HG02840 (cell line): ENCODE measurements at regions not wholly inside any gene's neighbourhood (a gene's known extent, or its start where the extent isn't known, plus 50 kb on each side); places are given as distances from the start of the nearest gene placed in this dataset.
"Not testable (repeated sequence)": the region's sequence is repeated elsewhere in the genome, so short reads cannot be mapped to it uniquely, and the experiment has no call there.

Experiments used
- ATAC-seq: cut with Tn5 transposase; IDR thresholded peaks from one replicate; pipeline ENCODE4 v1.9.1; 2021; ENCODE audit warnings: mild to moderate bottlenecking, moderate library complexity, moderate number of reproducible peaks; ENCODE audit not compliant: unreplicated experiment, low FRiP score

DNA sequence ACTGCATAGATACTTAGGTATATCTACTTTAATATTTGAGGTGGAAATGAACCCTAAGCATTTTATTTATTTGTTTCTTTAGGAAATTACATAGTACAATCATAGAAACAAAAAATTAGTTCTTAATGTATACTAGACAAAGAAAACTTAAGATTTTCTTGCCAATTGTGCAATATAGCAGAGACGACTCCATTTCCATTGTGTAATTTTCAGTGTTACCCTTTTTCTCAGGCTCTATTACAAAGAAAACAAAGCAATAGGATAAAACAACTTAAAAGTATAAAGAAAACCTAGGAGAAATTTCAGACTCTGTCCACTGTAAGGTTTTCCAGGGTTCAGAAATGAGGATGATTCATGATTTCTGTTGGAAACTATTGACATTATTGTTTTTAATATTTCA is 89.0 kb upstream of the SERTAD2 start:
- ATAC-seq = no peak

DNA sequence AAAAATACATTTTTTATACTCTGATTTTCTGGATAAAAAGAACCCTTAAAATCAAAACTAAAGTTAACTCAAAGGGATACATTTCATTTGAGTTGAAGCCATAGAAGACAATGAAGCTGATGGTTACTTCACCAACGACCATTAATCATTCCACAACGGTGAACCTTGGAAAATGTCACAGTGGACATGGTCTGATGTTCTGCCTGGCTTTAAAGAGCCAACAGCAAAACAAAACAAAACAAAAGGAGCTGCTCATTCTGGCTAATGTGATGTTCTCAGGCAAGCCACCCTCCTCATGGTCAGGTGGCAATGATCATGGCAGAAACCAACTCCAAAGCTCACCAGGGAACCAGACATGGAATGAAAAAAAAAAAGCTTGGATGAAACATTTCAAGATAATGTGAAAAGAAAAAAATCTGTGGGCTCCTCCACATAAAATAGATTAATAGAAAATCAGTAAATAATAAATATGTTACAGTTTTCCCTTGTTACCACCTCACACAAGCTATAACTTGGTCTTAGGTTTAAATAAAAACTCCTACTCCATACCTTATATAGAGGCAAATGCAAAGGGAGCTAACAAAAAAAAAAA is 90.1 kb upstream of the SERTAD2 start:
- ATAC-seq = no peak

DNA sequence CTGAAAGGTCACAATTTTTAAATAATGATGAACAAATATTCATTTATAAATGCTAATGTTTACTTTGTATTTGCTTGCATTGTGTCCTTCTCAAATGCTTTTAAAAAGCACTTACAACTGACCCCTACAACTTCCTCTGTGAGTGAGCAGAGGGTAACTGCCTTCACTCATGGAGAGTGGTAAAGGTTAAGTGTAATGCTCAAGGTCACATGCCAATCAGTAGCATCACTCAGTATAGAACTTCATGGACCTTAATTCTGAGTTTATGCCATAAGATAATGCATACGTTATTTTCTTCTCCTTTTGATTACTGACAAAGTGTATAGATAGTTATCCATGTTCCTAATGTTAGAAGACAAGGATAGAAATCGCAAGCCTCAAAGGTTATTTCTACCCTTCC is 91.8 kb upstream of the SERTAD2 start:
- no peak for ATAC-seq

DNA sequence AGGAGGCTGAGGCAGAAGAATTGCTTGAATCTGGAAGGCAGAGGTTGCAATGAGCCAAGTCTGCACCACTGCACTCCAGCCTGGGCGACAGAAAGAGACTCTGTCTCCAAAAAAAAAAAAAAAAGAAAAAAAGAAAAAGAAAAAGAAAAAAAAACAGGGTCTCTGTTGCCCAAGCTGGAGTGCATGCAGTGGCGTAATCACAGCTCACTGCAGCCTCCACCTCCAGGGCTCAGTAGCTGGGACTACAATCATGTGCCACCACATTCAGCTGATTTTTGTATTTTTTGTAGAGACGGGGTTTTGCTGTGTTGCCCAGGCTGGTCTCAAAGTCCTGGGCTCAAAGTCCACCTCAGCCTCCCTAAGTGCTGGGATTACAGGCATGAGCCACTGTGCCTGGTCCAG is 94.0 kb upstream of the SERTAD2 start:
- ATAC-seq = not testable (repeated sequence)

DNA sequence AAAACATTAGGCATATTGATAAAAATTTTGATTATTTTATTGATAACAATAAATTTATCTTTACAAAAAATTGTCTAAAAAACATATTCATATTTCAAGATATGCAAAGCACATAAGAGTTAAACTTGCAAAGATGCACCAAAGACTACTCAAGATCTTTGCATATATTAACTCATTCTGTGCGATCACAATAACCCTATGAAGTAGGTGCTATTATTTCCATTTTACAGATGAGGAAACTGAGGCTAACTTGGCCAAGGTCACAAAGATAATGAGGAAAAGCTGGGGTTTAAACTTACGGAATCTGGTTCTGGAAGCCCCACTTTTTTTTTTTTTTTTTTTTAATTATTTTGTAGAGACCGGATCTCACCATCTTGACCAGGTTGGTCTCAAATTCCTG is 94.4 kb upstream of the SERTAD2 start:
- ATAC-seq = no peak

DNA sequence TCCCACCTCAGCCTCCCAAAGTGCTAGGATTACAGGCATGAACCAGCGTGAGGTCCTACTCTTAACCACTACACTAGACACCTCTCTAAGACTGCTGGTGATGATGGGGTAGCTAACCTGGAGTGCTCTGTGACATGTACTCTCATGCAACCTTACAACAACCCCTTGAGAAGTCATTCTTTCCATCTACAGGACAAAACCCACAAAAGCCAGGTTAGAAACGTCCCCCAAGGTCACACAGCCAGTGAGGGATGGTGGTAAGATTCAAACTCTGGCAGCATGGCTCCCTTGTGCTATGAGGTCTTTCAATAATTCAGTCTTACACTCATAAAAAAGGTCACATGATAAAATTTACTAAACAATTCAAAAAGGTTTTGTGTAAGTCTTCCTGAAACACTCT is 94.8 kb upstream of the SERTAD2 start:
- no peak for ATAC-seq

DNA sequence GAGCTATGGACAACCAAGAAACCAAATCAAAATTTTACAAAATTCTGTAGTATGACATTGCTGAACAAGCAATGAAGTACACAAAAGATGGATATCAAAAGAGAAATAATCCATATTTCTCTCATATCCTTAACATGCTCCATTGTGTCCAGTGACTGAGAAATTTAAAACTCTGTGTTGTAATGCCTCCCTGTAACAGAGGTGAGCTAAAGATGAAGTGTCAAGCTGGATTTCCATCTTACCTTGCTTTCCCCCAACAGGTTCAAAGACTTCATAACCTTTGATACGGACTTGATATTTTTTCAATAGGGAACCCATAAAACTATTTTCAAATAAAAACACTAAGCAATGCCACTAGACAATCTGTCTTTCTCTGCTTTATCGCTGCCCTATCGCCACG is 95.7 kb upstream of the SERTAD2 start:
- ATAC-seq = no peak

DNA sequence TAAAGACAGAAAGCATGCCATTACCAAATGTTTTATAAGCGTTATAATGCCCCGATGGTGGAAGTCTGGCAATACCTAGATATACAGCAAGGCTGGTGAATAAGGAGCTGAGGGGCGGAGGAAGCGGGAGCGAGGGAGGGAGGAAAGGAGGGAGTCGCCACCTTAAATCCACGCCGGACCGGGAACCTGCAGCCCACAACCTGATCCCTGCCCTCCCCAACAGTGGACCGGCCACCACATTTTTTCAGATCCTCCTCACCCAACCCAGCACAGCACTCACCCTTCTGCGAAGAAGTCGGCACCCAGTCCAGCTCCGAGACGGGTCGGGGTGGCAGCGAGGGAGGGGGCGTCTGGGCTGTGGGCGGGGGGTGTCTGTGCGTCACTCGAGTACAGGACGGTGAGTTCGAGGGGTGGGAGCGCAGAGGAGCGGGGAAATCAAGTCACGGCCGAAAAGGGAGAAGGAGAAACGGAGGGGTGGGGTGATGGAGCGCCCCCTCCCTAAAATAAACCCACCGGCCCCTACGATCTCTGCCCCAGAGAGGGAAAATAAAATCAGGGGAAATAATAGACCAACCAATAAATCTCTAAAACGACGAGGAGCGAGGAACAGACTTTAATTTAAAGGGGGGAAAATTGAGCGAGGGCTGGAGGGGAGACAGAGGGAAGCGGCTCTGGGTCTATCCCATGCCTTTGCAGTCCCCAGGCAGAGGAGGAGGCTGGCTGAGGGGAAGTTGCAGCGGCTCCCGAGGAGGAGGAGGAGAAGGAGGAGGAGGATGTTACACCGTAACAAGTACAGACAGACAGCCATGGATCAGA is 96.5 kb upstream of the SERTAD2 start:
- no peak for ATAC-seq

DNA sequence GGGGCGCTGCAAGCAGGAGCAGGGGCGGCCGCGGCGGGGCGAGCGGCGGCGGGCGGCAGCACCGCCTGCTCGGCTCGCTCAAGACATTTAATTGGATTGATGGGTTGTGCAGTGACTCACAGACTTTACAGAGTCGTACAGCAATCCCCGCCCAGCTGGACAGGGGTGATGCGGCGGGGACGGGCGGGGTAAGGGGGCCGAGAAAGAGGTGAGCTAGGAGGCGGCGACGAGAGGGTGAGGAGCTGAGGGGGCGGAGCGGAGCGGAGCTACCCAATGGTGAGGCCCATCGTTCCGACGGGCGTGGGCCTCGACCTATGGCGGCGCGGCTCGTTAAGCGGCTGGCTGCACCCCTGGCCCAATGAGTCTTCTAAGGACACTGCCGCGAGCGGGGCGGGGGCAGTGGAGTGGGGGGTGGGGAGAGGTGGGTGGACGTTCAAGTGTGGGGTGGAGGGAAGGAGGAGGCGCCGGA is 97.1 kb upstream of the SERTAD2 start:
- peak; percentile 81 for ATAC-seq

DNA sequence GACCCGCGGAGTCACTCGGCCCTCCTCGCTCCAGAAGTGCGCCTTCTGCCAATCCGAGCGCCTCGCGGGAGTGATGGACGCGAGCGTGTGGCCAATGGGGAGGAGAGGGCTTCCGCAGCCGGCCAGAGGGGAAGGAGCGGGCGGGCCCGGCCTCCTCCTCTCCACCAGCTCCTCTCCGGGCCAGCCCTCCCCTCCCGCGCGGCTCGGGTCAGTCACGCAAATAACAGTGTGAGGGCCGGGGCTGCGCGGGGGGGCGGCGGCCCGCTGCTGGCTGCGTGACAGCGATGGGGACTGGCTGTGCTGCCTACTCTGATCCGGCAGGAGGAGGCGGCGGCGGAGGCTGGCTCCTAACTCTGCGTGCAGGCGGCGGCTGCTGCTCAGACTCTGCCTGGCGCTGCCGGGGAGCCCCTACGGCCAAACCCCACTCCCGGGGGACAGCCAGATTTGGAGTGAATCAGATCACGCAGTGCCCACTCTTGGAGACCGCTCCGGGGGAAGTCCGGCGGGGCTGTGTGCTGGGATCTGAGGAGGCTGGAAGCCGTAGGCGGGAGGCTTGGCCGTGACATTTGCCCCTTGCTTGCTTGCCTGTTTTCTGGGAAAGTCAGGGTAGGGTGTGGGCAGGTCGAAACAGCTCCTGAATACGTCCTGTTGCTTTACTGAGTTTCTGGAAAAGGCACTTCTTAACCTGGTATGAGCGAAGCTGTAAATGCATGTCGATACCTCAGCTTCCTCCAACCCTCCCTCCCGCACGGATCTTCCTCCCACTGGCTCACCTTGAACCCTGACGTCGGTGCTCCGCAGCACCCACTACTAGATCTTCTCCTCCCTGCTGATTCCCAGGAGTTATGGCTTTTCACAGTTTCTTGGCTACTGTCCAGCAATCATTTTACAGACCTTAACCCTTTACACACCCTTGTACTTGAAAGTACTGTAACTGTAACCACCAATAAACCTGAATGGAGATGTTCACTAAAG is 97.9 kb upstream of the SERTAD2 start:
- peak; percentile 80 for ATAC-seq

DNA sequence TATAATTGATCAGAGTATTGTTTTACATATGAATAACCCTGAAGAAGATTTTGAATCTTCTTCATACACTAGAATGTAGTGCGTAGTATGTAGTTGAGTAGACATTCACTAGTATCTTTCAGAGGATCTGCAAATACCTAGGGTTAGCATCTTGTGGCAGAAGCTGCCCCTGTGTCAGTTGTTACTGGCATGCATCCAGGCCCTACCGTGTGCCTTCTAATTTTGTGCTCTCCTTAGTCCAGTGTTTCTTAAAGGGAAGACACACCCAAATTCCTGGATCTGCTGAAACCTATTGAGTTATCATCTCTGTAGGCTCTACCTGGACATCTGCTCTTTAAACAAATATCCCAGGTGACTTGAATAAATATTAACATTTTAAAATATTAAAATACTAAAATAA is 99.7 kb upstream of the SERTAD2 start:
- ATAC-seq = no peak

DNA sequence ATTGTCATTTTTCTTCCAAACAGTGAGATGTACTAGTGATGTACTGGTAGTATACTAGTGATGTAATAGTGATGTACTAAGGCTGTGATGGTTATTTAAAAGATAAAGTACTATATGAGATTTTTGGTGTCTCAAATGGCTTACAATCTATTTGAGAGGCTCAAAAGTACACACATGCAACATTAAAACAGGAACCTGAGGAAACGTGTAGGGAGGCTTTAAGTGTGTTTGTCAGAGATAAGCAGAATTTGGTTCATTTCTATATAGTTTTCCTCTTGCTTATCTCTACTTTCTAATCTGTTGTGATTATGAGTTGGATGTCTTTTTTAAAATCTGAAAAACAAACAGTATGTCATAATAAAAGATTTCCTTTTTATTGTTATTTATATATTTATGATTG is 100.9 kb upstream of the SERTAD2 start:
- ATAC-seq = no peak

DNA sequence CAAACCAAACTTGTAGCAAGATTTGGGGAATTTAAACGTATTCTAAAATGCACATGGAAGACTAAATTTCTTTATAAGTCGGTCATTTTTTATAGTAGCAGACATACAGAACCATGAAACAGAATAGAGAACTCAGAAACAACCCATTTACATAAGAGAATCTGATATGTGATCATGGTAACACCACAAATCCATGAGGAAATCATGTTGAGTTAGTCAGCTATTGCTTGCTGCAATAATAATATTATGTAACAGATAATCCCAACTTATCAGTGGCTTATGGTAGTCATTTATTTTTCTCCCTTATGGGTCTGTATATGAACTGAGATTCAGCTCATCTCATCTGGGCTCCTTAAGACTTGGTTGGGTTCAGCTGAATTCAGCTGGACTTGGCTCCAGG is 103.4 kb upstream of the SERTAD2 start:
- no peak for ATAC-seq

DNA sequence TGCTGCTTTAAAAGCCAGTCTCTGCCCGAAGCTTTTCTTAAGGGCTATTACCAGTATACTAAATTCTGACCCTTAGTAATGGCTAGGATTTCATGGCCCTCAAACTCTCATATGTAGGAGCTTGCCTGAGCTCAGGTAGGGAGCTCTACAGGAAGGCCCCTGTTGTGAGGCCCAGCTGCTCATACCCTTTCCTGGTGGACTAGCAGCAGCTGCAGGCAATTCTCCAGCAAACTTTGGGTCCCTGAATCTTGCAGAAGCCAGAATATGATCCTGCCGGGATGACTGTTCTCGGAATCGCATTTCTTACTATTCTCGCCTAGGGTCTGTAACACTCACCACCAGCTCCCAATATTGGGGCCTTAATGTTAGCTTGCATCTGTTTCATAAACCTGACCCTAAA is 106.4 kb upstream of the SERTAD2 start:
- ATAC-seq = no peak

DNA sequence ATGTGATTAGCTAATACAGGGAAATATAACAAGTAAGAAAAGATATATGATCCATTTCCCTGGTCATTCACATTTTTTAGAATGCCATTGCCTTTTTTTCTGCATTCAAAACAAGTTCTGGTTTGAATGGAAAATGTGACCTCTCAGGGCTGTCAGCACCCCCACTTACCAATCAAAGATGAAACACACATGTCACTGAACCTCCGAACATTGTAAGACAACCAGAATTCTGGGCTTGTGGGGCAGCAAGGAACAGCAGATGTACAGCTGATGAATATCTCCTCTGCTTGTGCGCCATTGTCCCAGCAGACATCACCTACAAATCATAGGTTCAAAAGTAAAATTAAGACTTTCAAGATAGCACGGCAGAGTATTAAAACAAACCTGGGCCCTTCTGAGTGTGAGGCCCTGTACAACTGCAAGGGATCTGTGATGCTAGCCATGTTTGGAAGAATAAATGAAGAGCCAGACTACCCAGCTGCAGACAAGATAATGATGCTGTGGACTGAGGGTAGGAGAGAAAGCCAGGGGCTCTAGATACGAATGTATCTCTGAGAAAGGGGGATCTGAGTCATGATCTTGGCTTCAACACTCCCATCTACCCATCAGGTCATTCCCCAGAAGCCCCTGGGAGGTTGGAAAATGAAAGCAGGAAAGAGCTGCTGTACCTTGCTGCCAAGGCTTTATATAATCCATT is 108.7 kb upstream of the SERTAD2 start:
- no peak for ATAC-seq

DNA sequence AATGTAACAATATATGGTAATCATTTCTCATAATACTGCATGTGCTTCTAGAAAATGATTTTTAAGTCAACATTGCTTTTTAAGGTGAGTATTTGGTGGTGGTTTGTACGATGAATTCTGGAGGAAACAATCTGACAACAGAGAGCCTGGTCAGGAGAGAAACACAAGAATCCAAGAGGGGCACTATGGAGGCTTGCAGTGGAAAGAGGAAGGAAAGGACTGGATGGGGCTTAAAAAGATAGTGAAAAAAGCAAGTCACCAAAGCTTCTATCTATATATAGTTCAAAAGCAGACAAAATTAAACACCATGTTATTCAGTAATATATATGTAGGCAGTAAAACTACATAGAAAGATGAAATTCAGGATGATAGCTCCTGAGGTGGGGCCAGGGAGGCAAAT is 109.4 kb upstream of the SERTAD2 start:
- ATAC-seq = no peak

DNA sequence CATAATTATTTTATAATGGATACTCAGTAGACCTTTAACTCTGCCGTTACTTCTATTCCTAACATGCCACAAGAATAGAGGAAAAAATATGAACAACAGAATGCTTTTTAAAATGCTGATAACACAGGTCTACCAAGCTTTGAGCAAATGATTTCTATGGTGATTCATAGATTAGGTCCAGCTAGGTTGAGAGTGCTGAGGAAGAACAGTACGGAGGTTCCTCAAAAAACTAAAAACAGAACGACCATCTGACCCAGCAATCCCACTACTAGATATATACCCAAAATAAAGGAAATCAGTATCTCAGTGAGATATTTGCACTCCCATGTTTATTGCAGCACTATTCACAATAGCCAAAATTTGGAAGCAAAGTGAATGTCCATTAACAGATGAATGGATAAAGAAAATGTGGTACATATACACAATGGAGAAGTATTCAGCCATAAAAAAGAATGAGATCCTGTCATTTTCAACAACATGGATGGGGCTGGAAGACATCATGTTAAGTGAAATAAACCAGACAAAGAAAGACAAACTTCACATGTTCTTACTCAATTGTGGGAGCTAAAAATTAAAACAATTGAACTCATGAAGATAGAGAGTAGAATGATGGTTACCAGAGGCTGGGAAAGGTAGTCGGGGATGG is 111.6 kb upstream of the SERTAD2 start:
- no peak for ATAC-seq

DNA sequence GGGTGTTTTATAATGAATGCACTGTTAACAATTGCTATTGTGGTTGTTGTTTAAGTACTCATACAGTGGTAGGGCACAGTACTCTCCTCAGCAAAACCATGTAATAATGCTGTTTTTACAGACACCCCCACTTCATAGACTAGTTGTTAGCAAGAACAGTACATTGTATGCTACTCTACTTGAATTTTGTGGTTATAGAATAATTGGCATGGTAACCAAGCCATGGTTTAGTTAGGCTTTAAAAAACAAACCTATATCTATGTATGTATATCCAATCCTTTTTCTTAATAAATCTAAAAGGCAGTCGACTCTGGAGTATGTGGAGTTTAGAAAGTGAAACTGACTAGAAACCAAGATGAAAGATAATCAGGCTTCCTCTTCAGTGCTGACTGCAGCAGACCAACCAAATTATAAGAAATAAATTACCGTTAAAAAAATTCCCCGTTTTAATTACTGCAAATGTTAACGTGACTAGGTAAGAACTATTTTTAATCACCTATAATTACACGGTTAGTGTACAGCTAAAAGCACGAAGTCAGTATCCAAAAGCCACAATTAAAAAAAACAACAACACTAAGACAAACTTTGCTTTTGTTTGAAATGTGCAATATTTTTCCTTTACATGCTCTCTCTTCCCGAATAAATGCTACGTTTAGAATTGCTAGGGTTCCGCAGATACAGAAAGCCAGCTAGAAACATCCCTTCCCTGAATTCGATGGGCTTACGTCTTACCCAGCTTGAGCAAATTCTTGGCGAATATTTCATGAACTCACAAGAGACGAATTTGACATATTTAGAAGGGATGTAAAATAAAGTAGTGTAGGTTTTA is 113.3 kb upstream of the SERTAD2 start:
- no peak for ATAC-seq
